ENCODE measurements at regions not wholly inside any gene's neighbourhood (a gene's known extent, or its start where the extent isn't known, plus 50 kb on each side); places are given as distances from the start of the nearest gene placed in this dataset.

DNA sequence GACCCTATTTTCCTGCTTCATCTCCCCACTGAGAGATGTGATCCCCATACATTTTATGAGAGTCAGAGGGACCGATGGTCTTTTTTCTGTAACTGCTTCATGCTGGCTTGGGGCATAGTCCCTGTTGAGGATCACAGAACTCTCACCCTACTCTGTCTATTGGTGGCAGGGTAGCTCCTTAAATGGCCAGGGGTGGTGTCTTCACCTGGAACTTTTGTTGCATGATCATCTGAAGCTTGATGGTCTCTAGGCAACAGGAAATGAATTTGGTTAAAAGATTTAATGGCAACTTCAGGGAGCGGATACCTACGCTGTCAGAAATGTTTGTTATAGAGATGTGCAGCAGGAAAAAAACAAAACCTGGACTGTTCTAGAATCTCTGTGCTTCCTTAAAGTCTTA, 87.0 kb upstream of the GLIS3 start:
- CTCF ChIA-PET: no interaction called here
- POLR2A ChIA-PET: no interaction called here

DNA sequence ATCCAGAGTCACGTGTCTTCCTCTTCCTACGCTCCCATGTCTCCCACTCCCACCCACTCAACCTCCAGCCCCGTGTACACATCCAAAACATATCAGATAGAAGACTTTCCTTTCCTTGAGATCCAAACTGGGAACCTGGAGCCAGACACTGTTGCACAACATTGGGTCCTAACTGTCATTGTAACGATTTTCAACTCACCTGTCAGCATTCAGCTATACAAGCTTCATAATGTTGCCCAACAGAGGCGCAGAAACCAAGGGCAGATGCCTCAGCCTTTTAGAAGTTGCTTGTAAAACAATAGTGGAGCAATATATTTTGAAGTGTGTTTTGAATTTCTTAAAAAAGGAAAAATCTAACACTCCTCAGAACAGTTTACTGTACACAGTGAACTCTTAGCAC, 84.9 kb upstream of the GLIS3 start:
- POLR2A ChIA-PET: no interaction called here
- CTCF ChIA-PET: no interaction called here

DNA sequence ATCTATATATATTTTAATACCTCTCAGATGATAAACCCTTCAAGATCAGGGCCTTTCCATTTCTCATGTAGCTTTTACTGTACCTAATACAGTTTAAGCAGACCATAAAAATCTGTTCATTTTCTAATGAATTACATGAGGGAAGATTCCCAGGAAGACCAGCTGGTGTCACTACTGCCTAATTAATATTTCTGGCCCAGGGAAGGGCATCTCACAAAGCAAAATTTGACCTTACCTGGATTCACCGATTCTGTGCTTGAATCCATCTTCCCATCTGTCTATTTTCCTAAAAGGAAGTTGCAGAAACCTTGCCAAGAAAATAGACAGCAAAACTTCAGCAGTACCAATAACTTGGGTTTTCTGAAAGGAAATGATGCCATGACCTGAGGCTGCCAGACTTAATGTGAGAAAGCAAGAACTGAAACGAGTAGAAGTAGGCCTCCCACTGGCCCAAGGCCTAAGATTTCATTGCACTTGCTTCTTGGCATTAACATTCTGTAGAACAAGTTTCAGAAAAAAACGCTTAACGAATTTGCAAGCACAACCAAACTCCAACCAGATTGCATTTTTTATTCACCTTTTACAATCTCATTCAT, 83.0 kb upstream of the GLIS3 start:
- ChIA-PET POLR2A (no interaction called here), CTCF (interaction anchor here (1.0 kb wide), 1 partner anchor 370 kb away, joined by 3 read pairs; no protein-coding TSS in a partner anchor)

DNA sequence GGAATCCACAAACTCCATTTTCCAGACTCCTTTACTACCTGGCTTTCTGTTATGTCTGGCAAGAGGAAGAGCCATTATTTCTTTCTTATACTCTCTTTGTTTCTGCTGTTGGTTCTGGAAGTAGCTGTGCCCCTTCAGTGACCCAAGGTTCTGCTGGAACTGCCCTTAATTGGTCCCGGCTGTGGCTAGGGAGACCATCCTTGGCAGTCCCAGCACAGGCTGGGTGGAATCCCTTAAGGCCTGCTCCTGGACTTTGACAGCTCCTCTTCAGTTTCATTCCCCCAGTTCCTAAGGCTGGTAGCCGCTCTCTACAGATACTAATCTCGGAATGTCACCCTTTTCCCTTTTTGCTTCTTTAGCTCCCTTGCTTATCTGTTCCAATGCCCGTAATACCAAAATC, 81.9 kb upstream of the GLIS3 start:
- POLR2A ChIA-PET: no interaction called here
- CTCF ChIA-PET: no interaction called here

DNA sequence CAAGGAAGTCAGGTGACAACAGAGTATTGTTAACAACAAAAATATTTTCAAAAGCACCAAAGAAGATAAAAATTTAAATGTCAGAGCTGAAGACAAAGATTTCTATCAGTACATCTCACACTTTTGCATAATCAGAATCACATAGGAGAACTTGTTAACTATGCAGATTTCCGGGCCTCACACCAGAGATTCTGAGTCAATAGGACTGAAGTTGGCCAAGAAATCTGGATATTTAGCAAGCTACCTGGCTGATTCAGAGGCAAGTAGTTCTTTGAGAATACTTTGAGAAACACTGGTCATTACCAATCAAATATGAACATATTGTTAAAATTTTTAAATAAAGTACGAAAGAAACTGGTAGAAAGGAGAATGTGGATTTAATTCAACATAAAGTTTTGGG, 80.5 kb upstream of the GLIS3 start:
- POLR2A ChIA-PET: no interaction called here
- CTCF ChIA-PET: no interaction called here

DNA sequence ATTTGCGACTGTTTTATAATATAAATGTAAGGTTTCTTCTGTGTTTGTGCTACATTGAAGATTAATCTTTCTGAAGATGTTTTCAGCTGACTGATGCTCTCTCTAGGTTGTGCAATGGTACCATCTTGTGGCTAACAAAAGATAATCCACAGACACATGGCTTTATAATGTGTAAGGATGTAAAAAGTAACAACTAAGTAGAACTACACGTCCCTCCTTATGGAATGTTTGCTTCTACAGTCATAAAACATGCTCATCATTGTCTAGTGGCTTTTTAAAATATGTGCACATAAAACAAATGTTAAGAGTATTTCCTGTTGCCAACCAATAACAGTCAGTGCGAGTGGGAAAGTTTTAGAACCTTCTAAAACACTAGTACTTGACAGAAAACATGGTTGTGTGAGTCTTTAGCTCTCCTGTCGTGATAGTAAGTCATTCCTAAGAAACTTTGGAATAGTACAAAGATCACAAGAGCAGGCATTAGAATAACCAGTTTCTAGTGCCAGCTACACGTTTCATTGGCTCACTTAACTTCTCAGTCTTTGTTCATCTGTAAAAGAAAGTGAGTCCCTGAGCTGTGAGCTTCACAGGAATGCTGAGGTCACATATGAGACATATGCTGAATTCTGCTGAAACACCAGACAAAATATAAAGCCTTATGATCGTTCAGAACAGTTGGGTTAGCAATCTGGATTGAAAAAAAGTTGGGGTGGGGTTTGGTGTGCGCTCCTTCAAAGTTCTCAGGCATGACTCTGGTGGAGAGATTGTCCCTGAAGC, 75.7 kb upstream of the GLIS3 start:
- CTCF ChIA-PET: interaction anchor here (1.0 kb wide), 1 partner anchor 60 kb away, joined by 3 read pairs; no protein-coding TSS in a partner anchor
- POLR2A ChIA-PET: no interaction called here

DNA sequence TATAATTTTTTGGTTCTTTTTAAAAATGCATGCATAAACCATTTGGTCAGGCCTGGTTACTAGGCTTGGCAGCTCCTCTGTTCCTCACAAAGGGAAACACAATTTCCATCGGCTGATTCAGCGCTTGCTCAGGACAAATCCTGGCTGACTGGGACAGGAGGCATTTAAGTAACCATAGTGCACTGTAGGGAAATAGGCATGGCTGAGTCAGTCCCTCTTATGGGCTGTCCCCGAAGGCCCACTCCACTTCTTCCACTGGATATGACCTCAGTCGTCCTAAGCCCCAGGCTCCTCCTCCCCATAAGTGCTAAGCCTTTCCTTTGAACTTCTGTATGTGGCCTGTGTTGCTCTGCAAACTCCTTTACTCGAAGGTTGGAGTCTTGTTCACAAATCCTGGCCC, 71.2 kb upstream of the GLIS3 start:
- POLR2A ChIA-PET: no interaction called here
- CTCF ChIA-PET: no interaction called here

DNA sequence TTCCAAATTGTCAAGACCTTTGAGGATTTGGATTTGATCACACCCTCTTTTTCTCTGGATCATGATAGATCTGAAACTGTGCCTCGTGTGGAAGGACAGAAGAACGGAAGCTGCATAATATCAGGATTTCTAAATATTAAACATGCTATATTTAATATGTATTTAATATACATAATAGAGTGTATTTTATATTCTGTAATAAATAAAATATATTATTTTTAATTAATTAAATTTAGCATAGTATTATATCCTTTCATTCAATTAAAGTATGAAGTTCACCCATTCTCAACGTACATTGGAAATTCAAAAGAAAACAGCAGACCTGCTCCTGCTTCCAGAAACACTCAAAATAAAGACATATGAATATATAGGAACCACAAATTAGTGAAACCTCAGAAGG, 70.6 kb upstream of the GLIS3 start:
- POLR2A ChIA-PET: no interaction called here
- CTCF ChIA-PET: no interaction called here

DNA sequence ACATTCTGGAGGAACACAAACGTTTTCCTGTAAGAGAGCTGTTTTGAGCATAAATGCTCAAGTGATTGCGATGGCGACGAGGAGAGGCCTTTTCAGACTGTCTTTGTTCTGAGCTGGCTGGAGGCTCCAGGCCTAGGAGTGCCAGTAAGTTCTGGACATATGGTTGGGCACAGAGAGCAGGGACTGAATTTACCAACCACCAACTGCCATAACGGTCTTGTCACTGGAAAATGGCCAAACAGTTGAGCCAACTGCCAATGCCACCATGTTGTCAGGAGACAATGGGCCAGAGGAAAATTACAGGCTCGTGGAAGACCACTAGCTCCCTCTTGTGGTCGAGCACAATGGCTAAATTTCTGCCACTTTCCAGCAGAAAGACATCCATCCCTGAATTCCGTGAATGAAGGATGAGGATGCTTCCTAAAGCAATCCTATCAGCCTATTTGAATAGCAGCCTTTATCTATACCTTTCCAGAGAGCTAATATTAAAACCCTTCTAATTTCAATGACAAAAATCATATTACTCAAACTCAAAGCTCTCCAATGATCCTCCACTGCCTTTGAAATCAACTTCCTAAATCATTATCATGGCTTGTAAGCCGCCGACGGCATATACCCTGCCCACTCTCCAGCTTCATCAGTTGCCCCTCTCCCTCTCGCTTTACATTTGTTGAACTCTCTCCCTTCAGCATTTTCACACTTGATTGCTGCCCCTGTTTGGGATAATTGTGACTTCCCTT, 66.9 kb upstream of the GLIS3 start:
- ChIA-PET CTCF (interaction anchor here (0.6 to 2.6 kb wide), 10 partner anchors 10 to 479 kb away, joined by 3 to 20 read pairs (median 4); no protein-coding TSS in a partner anchor), POLR2A (no interaction called here)

DNA sequence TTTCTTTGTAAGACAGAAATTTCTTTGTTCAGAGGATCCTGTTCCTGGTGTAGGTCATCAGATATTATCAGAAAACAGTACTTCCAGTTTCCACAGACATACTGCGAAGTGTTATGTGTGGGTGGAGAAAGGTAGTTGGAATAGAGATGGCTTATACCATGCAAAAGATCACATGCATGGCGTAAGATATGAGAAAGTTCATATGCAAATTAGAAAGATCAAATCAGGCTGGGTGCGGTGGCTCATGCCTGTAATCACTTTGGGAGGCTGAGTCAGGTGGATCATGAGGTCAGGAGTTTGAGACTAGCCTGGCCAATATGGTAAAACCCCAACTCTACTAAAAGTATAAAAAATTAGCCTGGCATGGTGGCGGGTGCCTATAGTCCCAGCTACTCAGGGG, 65.2 kb upstream of the GLIS3 start:
- ChIA-PET POLR2A (no interaction called here), CTCF (interaction anchor here (2.6 kb wide), 1 partner anchor 49 kb away, joined by 20 read pairs; no protein-coding TSS in a partner anchor)

DNA sequence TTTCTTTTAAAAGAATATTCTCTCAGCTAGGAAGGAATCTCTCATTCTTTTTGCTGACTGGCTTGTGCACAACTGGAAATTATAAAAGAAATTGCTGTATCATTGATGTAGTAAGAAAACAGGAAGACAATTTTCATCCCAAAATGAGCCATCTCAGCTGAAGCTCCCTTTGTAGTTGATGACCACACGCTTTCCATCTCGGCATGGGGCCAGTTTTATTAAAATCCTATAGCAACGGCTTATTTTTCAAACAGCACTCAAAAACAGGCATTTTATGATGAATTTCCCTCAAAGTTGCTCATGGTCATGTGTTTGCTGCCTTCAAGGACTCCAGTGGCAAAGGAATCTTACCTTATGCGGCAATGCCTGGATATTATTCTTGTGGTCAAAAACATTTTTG, 62.4 kb upstream of the GLIS3 start:
- ChIA-PET CTCF (no interaction called here), POLR2A (no interaction called here)

DNA sequence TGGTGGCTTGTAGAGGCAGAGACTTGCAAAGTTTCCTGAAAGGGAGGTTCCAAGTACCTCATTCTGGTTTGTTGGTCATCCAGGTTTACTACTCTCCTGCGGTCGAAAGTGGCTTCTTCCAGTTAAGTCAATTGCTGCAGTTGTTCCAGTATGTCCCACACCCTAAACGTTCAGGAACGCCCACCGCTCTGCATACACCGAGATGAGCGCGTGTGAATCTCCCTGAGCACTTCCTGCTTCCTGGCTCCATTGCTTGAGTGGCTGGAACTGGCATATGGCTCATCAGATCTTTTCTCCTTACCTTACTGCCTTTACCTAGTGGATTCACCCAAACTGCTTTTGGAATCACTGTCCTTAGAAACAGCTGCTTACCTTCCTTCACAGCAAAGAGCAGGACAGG, 59.1 kb upstream of the GLIS3 start:
- ChIA-PET POLR2A (no interaction called here), CTCF (no interaction called here)

DNA sequence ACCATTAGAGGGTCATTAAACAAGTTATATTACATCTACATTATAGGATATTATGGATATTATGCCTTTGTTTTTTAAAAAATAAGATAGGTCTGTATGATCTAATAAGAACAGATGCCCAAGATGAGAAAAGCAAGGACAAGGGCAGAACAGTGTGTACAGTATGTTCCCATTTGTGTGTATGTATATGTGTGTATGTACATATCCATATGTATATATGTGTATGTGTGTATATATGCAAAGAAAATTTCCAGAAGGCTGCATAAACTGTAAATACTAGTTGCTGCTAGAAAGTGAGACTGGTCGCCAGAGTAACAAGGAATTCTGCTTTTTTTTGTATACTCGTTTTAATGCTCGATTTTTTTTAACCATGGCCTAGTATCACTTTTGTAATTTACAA, 58.1 kb upstream of the GLIS3 start:
- ChIA-PET CTCF (no interaction called here), POLR2A (no interaction called here)

DNA sequence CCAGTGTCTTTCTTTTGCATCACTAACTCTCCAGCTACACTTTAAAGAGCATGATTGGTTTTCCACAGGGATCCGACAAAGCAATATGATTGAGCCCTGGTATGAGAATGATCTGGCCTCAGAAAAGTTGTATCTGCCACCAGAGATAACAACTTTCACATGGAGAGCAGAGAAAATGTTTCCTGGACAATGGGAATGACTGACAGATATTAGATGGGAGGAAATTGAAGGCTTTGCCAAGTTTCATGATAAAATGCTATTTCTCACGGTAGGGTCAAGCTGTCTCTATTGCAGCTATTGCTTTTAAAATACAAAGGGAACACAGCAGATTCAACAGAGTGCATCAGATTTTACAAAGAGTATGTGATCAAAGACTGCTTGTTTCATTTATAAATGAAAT, 56.4 kb upstream of the GLIS3 start:
- POLR2A ChIA-PET: no interaction called here
- CTCF ChIA-PET: interaction anchor here (1.6 kb wide), 1 partner anchor 11 kb away, joined by 4 read pairs; no protein-coding TSS in a partner anchor

DNA sequence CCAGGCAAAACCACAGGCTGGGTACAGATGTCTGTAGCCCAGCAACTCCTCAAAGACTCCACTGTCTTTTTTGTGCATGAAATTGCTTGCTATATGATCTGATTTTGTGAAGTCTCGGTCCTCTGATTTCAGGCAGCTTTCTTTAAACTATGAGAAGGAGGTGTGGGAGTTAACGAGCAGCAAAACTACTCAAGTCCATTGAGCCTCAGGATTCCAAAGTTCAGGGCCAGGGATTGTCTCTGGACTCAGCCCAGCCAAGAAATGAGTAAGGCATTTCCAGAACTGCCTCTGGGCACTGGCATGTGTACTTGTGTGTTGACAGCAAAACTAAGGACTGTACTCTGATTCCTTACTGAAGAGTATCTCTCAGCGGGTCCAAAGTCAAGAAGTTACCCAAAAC, 53.4 kb upstream of the GLIS3 start:
- CTCF ChIA-PET: no interaction called here
- POLR2A ChIA-PET: no interaction called here

DNA sequence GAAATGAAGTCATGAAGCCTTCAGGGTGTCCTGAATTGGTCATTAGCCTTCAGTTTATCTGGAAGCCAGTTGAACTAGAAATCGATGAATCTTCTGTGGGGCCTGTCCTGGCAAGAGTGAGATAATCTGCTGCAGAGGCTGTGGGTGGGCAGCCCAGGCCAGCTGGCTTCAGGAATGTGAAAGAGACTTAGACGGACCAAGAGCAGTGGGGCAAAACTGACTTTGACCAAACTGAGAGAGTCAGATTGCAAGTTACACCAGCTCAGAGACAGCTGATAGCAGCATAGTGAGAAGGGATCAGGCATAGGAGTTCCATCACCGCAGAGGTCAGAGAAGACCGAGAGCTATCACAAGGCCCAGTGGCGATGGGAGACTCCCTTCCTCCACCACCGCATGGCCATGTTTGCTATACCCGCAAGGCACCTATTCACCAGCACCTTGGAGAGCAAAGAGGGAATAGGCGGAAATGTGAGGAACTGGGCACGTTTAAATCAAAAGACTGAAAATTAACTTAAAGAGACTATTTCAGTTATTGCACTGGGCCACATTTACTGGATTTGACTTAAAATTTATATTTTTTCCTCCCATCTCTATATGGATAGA, 50.0 kb upstream of the GLIS3 start:
- ChIA-PET POLR2A (no interaction called here), CTCF (no interaction called here)

Data from activated CD8-positive, alpha-beta memory T cell treated with anti-CD3 and anti-CD28 coated beads for 36 hours (primary cell).